GM13976 (cell line): ENCODE measurements at regions not wholly inside any gene's neighbourhood (a gene's known extent, or its start where the extent isn't known, plus 50 kb on each side); places are given as distances from the start of the nearest gene placed in this dataset.

ENCODE experiments used
- DNase-seq: peaks from one replicate; pipeline ENCODE4 v3.0.0; 2012; ENCODE audit warnings: low spot score
- in situ Hi-C: fragments of 300-500 bp; cut with MboI; formaldehyde crosslinking; loops from one replicate; pipeline ENCODE4 v1.12.0; 2022; ENCODE audit warnings: low sequenced_read_pairs, mixed read lengths, inconsistent platforms; ENCODE audit not compliant: unreplicated experiment
- TF ChIP-seq, protein P1 (sequence below): IDR thresholded peaks from 2 replicates; pipeline ENCODE4 v1.5.1; 2012; ENCODE audit warnings: borderline replicate concordance, mild to moderate bottlenecking; ENCODE audit not compliant: insufficient read depth; ENCODE audit errors: extremely low read depth, missing control alignments, control extremely low read depth

GRCh38 chr1:230009611-230010313 lies 57.3 kb upstream of the GALNT2 start:
- DNase-seq = no peak
- TF ChIP-seq, protein P1, sequence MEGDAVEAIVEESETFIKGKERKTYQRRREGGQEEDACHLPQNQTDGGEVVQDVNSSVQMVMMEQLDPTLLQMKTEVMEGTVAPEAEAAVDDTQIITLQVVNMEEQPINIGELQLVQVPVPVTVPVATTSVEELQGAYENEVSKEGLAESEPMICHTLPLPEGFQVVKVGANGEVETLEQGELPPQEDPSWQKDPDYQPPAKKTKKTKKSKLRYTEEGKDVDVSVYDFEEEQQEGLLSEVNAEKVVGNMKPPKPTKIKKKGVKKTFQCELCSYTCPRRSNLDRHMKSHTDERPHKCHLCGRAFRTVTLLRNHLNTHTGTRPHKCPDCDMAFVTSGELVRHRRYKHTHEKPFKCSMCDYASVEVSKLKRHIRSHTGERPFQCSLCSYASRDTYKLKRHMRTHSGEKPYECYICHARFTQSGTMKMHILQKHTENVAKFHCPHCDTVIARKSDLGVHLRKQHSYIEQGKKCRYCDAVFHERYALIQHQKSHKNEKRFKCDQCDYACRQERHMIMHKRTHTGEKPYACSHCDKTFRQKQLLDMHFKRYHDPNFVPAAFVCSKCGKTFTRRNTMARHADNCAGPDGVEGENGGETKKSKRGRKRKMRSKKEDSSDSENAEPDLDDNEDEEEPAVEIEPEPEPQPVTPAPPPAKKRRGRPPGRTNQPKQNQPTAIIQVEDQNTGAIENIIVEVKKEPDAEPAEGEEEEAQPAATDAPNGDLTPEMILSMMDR = no peak
- in situ Hi-C loops = no loop called here

GRCh38 chr1:230010603-230011332 lies 56.3 kb upstream of the GALNT2 start:
- DNase-seq = no peak
- TF ChIP-seq, protein P1 = no peak
- in situ Hi-C loops = no loop called here

- DNase-seq = no peak
- in situ Hi-C loops = no loop called here
- TF ChIP-seq, protein P1 = no peak
These were observed 55.5 kb upstream of the GALNT2 start for GRCh38 chr1:230011333-230012092.

DNA sequence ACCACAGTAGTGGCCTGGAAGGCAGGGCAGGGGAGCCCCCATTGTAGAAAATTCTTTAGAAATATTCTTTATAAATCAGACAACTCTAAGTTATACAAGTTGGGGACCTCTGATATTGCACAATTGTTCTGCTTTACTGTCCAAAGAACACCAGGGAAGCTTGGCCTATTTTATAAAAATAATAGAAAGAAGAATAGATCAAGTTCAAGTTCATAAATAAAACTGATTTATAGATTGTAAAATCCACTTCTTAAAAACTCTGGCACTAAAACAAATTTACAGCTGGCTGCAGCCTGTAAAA lies 55.0 kb upstream of the GALNT2 start:
- no peak for DNase-seq
- in situ Hi-C loops = no loop called here
- TF ChIP-seq, protein P1 = no peak

GRCh38 chr1:230012741-230013140 lies 54.3 kb upstream of the GALNT2 start:
- TF ChIP-seq, protein P1 = no peak
- in situ Hi-C loops = no loop called here
- DNase-seq = no peak

DNA sequence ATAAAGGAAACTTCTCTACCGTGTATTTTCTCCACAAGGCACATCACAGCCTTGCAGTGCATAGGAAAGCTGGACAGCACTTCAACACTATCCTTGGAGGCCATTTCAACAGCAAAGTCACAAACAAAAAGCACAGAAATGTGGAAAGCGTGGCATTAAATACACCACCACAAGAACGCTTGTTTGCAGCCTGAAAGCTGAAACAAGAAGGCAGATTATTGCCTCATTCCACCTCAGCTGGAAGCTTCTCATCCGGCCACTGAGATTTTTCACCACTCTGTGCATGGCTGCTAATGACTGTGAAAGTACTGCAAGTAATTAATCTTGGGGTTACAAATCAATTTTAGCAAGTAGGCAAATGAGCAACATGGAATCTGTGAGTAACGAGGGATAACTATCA lies 50.9 kb upstream of the GALNT2 start:
- TF ChIP-seq, protein P1 = no peak
- no peak for DNase-seq
- in situ Hi-C loops = no loop called here
